LNCAP (cell line): ENCODE measurements at regions not wholly inside any gene's neighbourhood (a gene's known extent, or its start where the extent isn't known, plus 50 kb on each side); places are given as distances from the start of the nearest gene placed in this dataset.

Experiments used
- CTCF ChIP-seq: fragments of 450-650 bp; IDR thresholded peaks from 2 replicates; pipeline ENCODE4 v1.5.1; 2017; ENCODE audit warnings: mild to moderate bottlenecking

- no peak for TF ChIP-seq CTCF
These were observed 348.2 kb downstream of the MYCN start for GRCh38 chr2:16288371-16289112.

- no peak for TF ChIP-seq CTCF
These were observed 347.5 kb downstream of the MYCN start for GRCh38 chr2:16287831-16288230.

- TF ChIP-seq CTCF, result no peak
These were observed 346.9 kb downstream of the MYCN start for GRCh38 chr2:16287281-16287680.

- TF ChIP-seq CTCF, result no peak
These were observed 345.6 kb downstream of the MYCN start for GRCh38 chr2:16285813-16286510.

GRCh38 chr2:16284941-16285625, 344.7 kb downstream of the MYCN start:
- TF ChIP-seq CTCF, result no peak

- no peak for TF ChIP-seq CTCF
These were observed 342.9 kb downstream of the MYCN start for GRCh38 chr2:16283071-16283850.

- TF ChIP-seq CTCF, result no peak
These were observed 342.2 kb downstream of the MYCN start for GRCh38 chr2:16282511-16282910.
